Left forelimb (tissue), 1 donor: ENCODE measurements at regions not wholly inside any gene's neighbourhood (a gene's known extent, or its start where the extent isn't known, plus 50 kb on each side); places are given as distances from the start of the nearest gene placed in this dataset.

ENCODE experiments used
- DNase-seq: peaks from one replicate; pipeline ENCODE4 v3.0.0-alpha.2; 2018; ENCODE audit warnings: low spot score

- no peak for DNase-seq
Observed at GRCh38 chr3:64353226-64353625, 128.0 kb upstream of the PRICKLE2 start.

GRCh38 chr3:64352639-64352992, 127.3 kb upstream of the PRICKLE2 start:
- DNase-seq: no peak

GRCh38 chr3:64351713-64352638, 126.7 kb upstream of the PRICKLE2 start:
- no peak for DNase-seq

DNA sequence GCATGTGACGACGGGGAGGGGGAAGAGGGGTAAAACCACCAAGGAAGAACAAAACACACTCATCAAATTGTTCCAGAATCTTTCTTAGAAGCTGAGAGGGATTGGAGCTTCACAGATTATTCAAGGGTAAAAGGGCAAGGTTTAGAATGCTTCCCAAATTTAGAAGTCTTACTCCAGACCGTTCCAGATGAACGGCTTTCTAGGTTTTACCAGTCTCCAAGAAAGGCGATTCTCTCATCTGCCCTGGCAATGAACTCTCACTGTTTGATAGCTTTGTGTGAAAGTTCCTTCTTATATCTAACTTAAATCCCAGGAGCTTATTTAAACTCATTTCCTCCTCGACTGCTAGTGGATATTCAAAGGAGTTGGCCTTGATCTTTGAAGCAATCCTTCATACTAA, 124.3 kb upstream of the PRICKLE2 start:
- DNase-seq: no peak

DNA sequence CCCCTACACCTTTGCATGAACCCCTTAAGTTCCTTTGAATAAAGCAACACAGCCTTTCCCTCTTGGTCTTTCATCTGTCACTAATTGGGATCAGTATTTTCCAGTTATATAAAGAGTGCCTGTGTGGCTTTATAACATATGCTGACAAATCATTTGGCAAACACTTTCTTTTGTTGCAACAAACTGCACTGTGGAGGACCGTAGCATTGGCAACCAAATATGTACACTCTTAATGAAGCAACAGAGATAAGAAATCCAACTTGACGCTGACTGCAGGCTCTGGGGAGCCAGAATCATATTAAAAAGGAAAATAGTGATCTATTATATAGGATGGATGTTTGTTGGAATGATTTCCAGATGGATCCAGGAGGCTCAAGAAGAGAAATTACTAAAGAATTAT, 120.1 kb upstream of the PRICKLE2 start:
- DNase-seq: no peak

- DNase-seq: no peak
Observed at GRCh38 chr3:64344721-64345207, 119.5 kb upstream of the PRICKLE2 start.

DNA sequence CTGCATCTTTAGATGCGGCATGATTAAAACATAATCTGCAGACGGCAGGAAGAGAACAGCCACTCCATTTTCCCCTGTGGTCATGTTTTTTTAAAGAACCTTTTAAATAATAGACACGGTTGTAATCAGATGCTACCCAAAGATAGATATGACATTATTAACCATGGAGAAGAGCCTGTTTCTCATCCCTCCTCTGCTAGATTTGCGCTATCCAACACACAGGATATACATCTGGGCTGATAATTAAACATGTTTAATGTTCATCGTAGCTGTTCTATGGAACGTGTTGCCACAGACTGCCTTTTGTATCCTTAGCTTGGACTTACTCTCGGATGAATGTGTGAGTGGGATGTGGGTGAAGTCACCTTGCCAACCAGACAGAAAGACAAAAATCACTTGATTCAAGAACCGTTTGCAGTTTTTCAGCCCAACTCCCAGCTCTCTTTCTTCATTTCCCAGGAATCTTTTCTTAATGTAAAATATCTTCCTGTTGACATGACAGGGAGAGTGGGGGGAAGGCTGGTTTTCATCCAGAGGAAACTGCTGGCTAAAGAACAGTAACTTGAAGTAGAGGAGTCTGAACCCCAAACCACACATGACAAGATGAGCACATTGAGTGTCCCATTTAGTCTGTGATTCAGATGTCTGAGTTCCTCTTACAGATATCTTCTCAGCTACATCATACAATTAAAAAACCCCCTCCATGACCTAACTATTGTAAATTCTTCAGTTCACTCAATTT, 118.6 kb upstream of the PRICKLE2 start:
- no peak for DNase-seq

- no peak for DNase-seq
Observed at GRCh38 chr3:64342940-64343688, 117.8 kb upstream of the PRICKLE2 start.

GRCh38 chr3:64341296-64341695, 116.0 kb upstream of the PRICKLE2 start:
- DNase-seq: no peak

DNA sequence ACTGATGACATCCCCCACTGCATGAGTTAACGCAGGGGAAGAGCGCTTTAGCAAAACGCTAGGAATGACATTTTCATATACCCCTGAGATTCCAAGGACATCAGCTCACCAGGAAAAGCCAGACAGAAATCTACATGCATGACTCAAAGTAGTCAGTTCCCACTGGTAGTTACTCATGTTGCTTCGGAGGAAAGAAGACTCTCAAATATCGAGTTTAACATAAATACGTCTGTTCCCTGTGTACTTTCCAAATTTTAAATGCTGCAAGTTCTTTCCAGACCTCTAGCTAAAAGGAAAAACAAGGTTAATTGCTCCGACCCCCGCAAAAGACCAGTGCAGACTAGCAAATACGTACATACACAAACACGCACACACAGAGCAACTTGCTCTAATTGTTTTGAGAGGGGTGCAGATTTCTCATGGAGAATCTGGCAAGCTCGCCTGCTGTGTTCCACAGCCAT, 115.4 kb upstream of the PRICKLE2 start:
- DNase-seq: no peak

DNA sequence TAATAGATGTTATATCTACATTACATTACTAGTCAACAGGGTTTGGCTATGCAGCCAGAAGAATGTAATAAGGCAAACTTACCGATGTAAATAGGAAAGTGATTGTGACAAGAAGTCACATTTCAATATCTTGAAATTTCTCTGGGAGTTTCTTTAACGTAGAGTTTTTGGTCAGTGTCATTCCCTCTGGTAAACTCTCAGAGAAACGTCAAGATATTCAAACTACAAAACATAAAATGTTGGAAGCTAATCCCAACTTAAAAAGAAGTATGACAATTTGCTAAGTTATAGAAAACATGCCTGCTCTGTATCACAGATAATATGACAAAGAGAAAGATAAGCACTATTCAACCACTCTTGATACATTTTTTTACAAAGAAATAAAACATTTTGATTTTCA, 111.2 kb upstream of the PRICKLE2 start:
- DNase-seq: no peak

GRCh38 chr3:64332459-64333350, 107.4 kb upstream of the PRICKLE2 start:
- no peak for DNase-seq

GRCh38 chr3:64331605-64332004, 106.3 kb upstream of the PRICKLE2 start:
- no peak for DNase-seq

- DNase-seq: no peak
Observed at GRCh38 chr3:64329037-64329436, 103.8 kb upstream of the PRICKLE2 start.

GRCh38 chr3:64327100-64327804, 102.0 kb upstream of the PRICKLE2 start:
- DNase-seq: no peak

- DNase-seq: no peak
Observed at GRCh38 chr3:64321747-64322146, 96.5 kb upstream of the PRICKLE2 start.

DNA sequence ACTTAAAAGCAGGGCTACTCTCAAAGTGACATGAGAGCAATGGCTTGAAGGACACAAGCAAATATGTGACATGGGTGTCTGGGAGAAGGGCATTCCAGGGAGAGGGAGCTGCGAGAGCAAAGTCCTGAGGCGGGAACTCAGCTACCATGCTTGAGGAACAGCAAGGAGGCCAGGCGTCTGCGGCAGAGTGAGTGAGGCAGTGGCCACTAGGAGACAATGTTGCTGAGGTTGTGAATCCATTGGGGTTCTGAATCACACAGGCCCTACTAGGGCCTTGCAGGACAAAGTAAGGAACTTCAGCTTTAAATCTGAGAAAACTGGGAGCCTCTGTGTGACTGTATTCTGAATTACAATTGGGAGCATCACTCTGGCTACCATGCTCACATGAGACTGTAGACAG, 94.1 kb upstream of the PRICKLE2 start:
- no peak for DNase-seq

DNA sequence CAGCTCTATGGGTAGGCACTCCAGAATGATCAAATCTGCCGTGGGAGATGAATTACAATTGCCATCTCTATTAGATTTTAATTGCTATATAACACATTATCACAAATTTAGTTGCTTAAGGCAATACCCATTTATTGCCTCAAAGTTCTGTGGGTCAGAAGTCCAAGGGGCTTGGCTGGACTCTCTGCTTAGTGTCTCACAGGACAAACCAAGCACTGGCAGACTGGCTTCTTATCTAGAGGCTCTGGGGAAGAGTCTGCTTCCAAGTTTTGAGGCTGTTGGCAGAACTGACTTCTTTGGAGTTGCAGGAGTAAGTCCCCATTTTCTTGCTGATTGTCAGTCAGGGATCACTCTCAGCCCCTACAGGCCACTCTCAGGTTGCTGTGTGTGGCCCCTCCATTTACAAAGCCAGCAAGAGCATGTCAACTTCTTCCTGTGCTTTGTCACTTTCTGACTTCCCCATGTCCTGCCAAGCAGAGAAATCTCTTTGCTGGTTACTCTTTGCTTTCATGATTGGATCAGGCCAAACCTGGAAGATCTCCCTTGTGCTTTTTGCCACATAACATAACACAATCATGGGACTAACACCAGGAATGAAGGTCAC, 93.5 kb upstream of the PRICKLE2 start:
- DNase-seq: no peak

DNA sequence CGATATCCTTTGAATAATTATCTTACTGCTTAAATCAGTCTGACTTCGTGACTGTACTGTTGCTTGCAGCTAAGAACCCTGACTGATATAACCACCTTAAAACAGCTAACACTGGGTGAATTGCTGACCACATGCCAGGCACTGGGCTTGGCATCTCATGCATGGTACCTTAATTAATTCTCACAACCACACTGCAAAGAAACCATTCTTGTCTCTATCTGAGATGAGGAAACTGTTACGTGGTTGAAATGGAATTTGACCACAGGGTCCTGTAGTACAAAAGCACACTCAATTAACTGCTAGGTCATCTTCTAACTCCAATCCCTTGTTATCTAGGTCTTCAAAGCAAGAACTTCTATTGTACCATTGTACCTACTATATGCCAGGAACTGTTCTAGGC, 92.7 kb upstream of the PRICKLE2 start:
- no peak for DNase-seq

- DNase-seq: no peak
Observed at GRCh38 chr3:64316971-64317370, 91.7 kb upstream of the PRICKLE2 start.
